Upper lobe of left lung (tissue), 6 donors: ENCODE measurements at regions not wholly inside any gene's neighbourhood (a gene's known extent, or its start where the extent isn't known, plus 50 kb on each side); places are given as distances from the start of the nearest gene placed in this dataset.
A peak's percentile ranks its signal among the peaks of the same experiment; 100 is the strongest.

Experiments used
- ATAC-seq, 2 donors: fragments of 200-7000 bp; cut with Tn5 transposase; one replicate each; pipeline ENCODE4 v1.9.1; 2022; ENCODE audit warnings: mild to moderate bottlenecking in 2 of 2, moderate library complexity in 2 of 2; ENCODE audit not compliant: low FRiP score in 2 of 2
- DNase-seq, 2 donors: peaks; one replicate each; pipeline ENCODE4 v3.0.0-alpha.2; 2019 to 2020
- H3K27ac ChIP-seq, 4 donors: fragments of 200-600 bp; sonication (generic); one replicate each; pipeline ENCODE4 v1.5.1; 2016 to 2019
- H3K27me3 ChIP-seq, 4 donors: fragments of 200-600 bp; sonication (generic); one replicate each; pipeline ENCODE4 v1.5.1; 2017 to 2019
- H3K36me3 ChIP-seq, 4 donors: fragments of 200-600 bp; sonication (generic); one replicate each; pipeline ENCODE4 v1.5.1; 2016 to 2019
- H3K4me1 ChIP-seq, 4 donors: fragments of 200-600 bp; sonication (generic); one replicate each; pipeline ENCODE4 v1.5.1; 2018 to 2019
- H3K4me3 ChIP-seq, 4 donors: fragments of 200-600 bp; sonication (generic); one replicate each; pipeline ENCODE4 v1.5.1; 2017 to 2019; ENCODE audit warnings: mild to moderate bottlenecking in 2 of 4, moderate library complexity in 1 of 4
- H3K9me3 ChIP-seq, 4 donors: fragments of 200-600 bp; sonication (generic); one replicate each; pipeline ENCODE4 v1.5.1; 2018 to 2019
- EP300 ChIP-seq, 4 donors: sonication (generic); formaldehyde crosslinking; IDR thresholded peaks; one replicate each; pipeline ENCODE4 v1.5.1; 2017; ENCODE audit warnings: antibody characterized with exemption in 4 of 4, control low read depth in 2 of 4
- POLR2A ChIP-seq, 4 donors: fragments of 450-650 bp; IDR thresholded peaks; one replicate each; pipeline ENCODE4 v1.5.1; 2016 to 2017; ENCODE audit warnings: antibody characterized with exemption in 4 of 4, mild to moderate bottlenecking in 2 of 4
- POLR2AphosphoS5 ChIP-seq, 2 donors: sonication (generic); formaldehyde crosslinking; IDR thresholded peaks; one replicate each; pipeline ENCODE4 v1.5.1; 2017; ENCODE audit warnings: antibody characterized with exemption in 2 of 2
- WGBS, 2 donors: methylation state at CpG; one replicate each; pipeline ENCODE4 v1.1.5; 2017 to 2018; 5-methylcytosine and 5-hydroxymethylcytosine counted together
- TF ChIP-seq, protein P1 (sequence below), 6 experiments: fragments of 450-650 bp in 4 of 6; fragments of 200-600 bp in 2 of 6; sonication (generic) in 2 of 6; IDR thresholded peaks; one replicate each; pipeline ENCODE4 v1.5.1; 2016 to 2019; ENCODE audit warnings: antibody characterized with exemption in 6 of 6
- donor health status: DM: no; HTN: no; CAD: no; lungs with moderate emphysema.
- donor health status: DM: no; HTN: yes; CAD: no; lungs with severe emphysema.

DNA sequence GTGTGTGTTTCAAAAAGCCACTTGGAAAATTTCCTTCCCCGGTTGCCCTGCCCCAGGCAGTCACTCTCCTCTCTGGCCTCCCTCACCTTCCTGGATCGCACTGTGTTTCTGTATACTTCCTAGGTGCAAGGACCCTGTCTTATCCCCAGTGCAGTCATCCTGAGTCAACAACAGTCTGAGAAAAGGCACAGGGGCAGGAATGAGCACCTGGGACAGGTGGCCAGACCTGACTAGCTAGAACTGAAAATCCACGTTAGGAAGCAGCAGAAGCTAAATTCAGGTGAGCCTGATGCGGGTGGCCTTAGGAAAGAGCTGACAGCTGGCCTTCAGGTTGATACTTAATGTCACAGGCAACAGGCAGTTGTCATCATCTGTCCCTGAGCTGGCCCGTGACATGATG is 62.9 kb upstream of the VGLL4 start:
- no peak overlapping the region for H3K27ac ChIP-seq
- no peaks in the 10 kb centered on the region for H3K4me1 ChIP-seq
- ATAC-seq, result no peak
- WGBS, 2 donors, result 90 to 93% methylated on average over 5 of the region's 5 CpGs
- peaks cover 0 to 1% (median 0%) of the 10 kb centered on the region in 4 donors for H3K36me3 ChIP-seq
- no peak overlapping the region for H3K4me3 ChIP-seq
- DNase-seq, result no peak
- TF ChIP-seq POLR2A (IDR thresholded peaks at IDR 0.05) (no peak), EP300 (IDR thresholded peaks at IDR 0.05) (no peak), POLR2AphosphoS5 (IDR thresholded peaks at IDR 0.05) (no peak)
- TF ChIP-seq, protein P1, sequence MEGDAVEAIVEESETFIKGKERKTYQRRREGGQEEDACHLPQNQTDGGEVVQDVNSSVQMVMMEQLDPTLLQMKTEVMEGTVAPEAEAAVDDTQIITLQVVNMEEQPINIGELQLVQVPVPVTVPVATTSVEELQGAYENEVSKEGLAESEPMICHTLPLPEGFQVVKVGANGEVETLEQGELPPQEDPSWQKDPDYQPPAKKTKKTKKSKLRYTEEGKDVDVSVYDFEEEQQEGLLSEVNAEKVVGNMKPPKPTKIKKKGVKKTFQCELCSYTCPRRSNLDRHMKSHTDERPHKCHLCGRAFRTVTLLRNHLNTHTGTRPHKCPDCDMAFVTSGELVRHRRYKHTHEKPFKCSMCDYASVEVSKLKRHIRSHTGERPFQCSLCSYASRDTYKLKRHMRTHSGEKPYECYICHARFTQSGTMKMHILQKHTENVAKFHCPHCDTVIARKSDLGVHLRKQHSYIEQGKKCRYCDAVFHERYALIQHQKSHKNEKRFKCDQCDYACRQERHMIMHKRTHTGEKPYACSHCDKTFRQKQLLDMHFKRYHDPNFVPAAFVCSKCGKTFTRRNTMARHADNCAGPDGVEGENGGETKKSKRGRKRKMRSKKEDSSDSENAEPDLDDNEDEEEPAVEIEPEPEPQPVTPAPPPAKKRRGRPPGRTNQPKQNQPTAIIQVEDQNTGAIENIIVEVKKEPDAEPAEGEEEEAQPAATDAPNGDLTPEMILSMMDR (IDR thresholded peaks at IDR 0.05), result no peak
- no peaks in the 10 kb centered on the region for H3K27me3 ChIP-seq
- peaks cover 0 to 7% (median 1%) of the 10 kb centered on the region in 4 donors for H3K9me3 ChIP-seq

DNA sequence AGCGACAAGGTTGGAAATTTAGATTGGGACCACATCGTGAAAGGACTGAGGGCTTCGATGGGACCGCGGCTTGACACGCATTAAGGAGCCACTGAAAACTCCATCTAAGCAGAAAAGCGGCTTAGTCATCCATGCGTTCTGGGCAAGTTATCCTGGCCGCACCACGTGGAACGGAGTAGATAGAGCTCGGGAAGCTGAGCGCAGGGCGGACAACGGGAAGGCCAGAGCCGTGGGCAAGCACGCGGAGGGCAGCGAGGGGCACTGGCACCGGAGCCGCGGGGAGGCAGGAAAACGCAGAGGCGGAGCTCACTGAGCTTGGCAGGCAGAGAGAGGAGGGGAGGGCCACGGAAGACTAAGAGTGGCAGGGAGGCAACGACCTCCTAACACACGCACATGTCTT is 61.3 kb upstream of the VGLL4 start:
- peaks cover 0 to 11% (median 0%) of the 10 kb centered on the region in 4 donors for H3K36me3 ChIP-seq
- peaks cover 0 to 5% (median 1%) of the 10 kb centered on the region in 4 donors for H3K9me3 ChIP-seq
- TF ChIP-seq EP300 (IDR thresholded peaks at IDR 0.05), result no peak
- no peak for TF ChIP-seq POLR2A (IDR thresholded peaks at IDR 0.05)
- TF ChIP-seq POLR2AphosphoS5 (IDR thresholded peaks at IDR 0.05), result no peak
- TF ChIP-seq, protein P1 (IDR thresholded peaks at IDR 0.05), result no peak
- ATAC-seq (peak; percentile 30 to 50), DNase-seq (peak in 1 of 2 donors; percentile 52)
- no peak overlapping the region for H3K27ac ChIP-seq
- H3K4me1 ChIP-seq, result no peaks in the 10 kb centered on the region
- no peak overlapping the region for H3K4me3 ChIP-seq
- H3K27me3 ChIP-seq, result no peaks in the 10 kb centered on the region
- WGBS, 2 donors, result 87 to 89% methylated on average over 27 of the region's 27 CpGs

DNA sequence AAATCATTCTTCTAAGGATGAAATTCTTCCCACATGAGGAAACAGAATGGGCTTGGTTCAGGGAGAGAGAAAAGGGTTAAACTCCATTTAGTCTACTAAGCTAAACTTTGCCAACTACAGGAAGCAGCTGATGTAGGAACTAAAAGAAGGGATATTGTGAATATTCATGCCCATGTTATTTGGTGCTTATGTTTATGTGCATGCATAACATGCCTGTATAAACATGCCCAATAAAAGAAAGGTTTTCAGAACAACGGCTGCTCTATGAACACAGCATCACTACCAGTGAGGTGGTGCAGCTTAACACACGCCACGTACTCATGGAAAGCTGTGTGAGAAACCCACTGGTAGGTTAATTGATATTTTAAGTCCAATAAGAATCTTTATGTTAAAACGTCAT is 59.4 kb upstream of the VGLL4 start:
- peaks cover 0 to 21% (median 0%) of the 10 kb centered on the region in 4 donors for H3K36me3 ChIP-seq
- H3K9me3 ChIP-seq, result no peaks in the 10 kb centered on the region
- no peaks in the 10 kb centered on the region for H3K27me3 ChIP-seq
- DNase-seq (no peak), ATAC-seq (no peak)
- no peaks in the 10 kb centered on the region for H3K4me1 ChIP-seq
- no peak overlapping the region for H3K27ac ChIP-seq
- TF ChIP-seq, protein P1 (IDR thresholded peaks at IDR 0.05), result no peak
- TF ChIP-seq EP300 (IDR thresholded peaks at IDR 0.05) (no peak), POLR2AphosphoS5 (IDR thresholded peaks at IDR 0.05) (no peak), POLR2A (IDR thresholded peaks at IDR 0.05) (no peak)
- 76 to 79% methylated on average over 4 of the region's 4 CpGs for WGBS, 2 donors
- no peak overlapping the region for H3K4me3 ChIP-seq

DNA sequence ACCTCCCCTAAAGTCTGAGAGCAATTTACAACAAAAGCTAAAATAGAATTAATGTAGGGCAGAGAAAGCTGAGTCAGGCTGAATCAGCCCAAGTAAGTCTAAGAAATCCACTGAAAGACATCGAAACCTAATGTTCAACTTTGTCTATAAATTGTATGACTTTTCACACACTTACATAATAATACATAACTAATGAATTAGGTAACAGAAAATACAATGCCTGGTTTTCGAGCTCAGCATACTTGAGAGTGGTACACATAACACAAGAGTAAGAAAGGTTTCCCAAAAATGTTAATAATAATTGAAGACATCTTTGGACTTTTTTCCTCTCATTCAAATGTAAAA is 55.3 kb upstream of the VGLL4 start:
- DNase-seq (no peak), ATAC-seq (no peak)
- H3K27me3 ChIP-seq, result no peaks in the 10 kb centered on the region
- peaks cover 0 to 6% (median 0%) of the 10 kb centered on the region in 4 donors for H3K4me1 ChIP-seq
- H3K4me3 ChIP-seq, result no peak overlapping the region
- H3K36me3 ChIP-seq, result peaks cover 0 to 24% (median 0%) of the 10 kb centered on the region in 4 donors
- H3K27ac ChIP-seq, result no peak overlapping the region
- WGBS, 2 donors, result 88 to 89% methylated on average over 2 of the region's 2 CpGs
- no peaks in the 10 kb centered on the region for H3K9me3 ChIP-seq
- TF ChIP-seq, protein P1 (IDR thresholded peaks at IDR 0.05), result no peak
- TF ChIP-seq POLR2AphosphoS5 (IDR thresholded peaks at IDR 0.05) (no peak), POLR2A (IDR thresholded peaks at IDR 0.05) (no peak), EP300 (IDR thresholded peaks at IDR 0.05) (no peak)

DNA sequence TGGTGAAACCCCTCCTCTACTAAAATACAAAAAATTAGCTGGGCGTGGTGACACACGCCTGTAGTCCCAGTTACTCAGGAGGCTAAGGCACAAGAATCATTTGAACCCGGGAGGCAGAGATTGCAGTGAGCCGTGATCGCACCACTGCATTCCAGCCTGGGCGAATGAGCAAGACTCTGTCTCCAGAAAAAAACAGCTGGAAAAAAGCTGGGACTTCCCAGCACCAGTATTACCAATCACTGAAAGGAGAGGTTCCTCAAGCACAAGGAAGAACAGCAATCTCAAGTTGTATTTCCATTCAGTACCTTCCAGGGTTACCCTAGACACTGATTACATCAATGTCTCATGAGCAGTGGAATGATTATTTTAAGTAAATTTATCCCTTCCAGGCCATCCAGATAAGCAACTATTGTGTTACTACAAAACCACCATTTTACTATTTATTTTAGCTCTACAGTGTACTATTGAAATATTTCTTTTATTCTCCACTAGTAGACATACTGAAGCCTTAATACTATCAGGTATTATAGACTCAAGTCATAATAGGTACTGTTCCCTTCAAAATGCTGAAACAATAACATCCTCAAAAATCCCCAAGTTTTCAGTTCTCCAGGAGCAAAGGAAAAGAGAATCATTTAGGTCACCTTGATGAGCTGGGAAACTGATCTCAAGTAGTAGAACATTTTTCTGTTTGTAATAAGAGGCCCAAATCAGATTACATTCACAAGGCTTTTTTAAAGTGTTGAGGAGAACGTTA is 54.8 kb upstream of the VGLL4 start:
- H3K9me3 ChIP-seq, result no peaks in the 10 kb centered on the region
- H3K4me1 ChIP-seq, result peaks cover 0 to 6% (median 0%) of the 10 kb centered on the region in 4 donors
- TF ChIP-seq, protein P1 (IDR thresholded peaks at IDR 0.05), result no peak
- no peak for TF ChIP-seq POLR2AphosphoS5 (IDR thresholded peaks at IDR 0.05)
- no peak for TF ChIP-seq POLR2A (IDR thresholded peaks at IDR 0.05)
- TF ChIP-seq EP300 (IDR thresholded peaks at IDR 0.05), result no peak
- DNase-seq, result no peak
- H3K27ac ChIP-seq, result no peak overlapping the region
- ATAC-seq, result no peak
- H3K27me3 ChIP-seq, result no peaks in the 10 kb centered on the region
- 95 to 96% methylated on average over 7 of the region's 7 CpGs for WGBS, 2 donors
- H3K36me3 ChIP-seq, result peaks cover 0 to 24% (median 0%) of the 10 kb centered on the region in 4 donors
- no peak overlapping the region for H3K4me3 ChIP-seq
